Ascending aorta (tissue), 2 donors: ENCODE measurements at regions not wholly inside any gene's neighbourhood (a gene's known extent, or its start where the extent isn't known, plus 50 kb on each side); places are given as distances from the start of the nearest gene placed in this dataset.
"Not testable (repeated sequence)": the region's sequence is repeated elsewhere in the genome, so short reads cannot be mapped to it uniquely, and the experiment has no call there.

Experiments
- DNase-seq, 2 donors: peaks; one replicate each; pipeline ENCODE4 v3.0.0-alpha.2; 2019; ENCODE audit warnings: low spot score in 2 of 2
- H3K27ac ChIP-seq, 2 donors: fragments of 200-600 bp; sonication (generic); one replicate each; pipeline ENCODE4 v1.5.1; 2016 to 2017; ENCODE audit warnings: mild to moderate bottlenecking in 1 of 2
- H3K27me3 ChIP-seq: fragments of 200-600 bp; sonication (generic); one replicate; pipeline ENCODE4 v1.5.1; 2017
- H3K36me3 ChIP-seq, 2 donors: fragments of 200-600 bp; sonication (generic); one replicate each; pipeline ENCODE4 v1.5.1; 2016
- H3K4me1 ChIP-seq, 2 donors: fragments of 200-600 bp; sonication (generic); one replicate each; pipeline ENCODE4 v1.5.1; 2016 to 2017; ENCODE audit warnings: mild to moderate bottlenecking in 1 of 2
- H3K4me3 ChIP-seq, 2 donors: fragments of 200-600 bp; sonication (generic); one replicate each; pipeline ENCODE4 v1.5.1; 2016 to 2017; ENCODE audit warnings: mild to moderate bottlenecking in 1 of 2
- H3K9me3 ChIP-seq, 2 donors: fragments of 200-600 bp; sonication (generic); one replicate each; pipeline ENCODE4 v1.5.1; 2016
- intact Hi-C: fragments of 100-400 bp; cut with DNase I; formaldehyde crosslinking; loops from one replicate; pipeline ENCODE4 v1.15.1; 2023

DNA sequence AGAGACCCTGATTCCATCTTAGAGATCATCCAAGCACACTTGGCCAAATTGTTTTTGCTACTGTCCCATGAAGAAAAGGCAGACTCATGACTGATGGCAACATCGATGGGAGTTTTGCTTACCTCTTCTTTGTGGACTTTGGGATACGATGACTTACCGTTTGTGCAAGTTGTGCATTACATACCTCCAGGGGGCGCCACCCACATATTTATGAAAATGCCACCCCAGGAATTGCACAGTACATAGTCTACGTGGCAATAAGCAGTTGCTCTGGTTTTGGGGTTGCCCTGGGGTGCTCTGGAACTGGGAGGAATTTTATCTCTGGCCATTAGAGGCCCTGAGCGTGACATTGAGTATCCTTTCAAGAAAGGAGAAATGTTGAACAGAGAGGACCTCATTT, 139.0 kb upstream of the CCZ1B start:
- H3K4me1 ChIP-seq, intact Hi-C loops, H3K4me3 ChIP-seq, H3K9me3 ChIP-seq, H3K36me3 ChIP-seq, H3K27ac ChIP-seq, H3K27me3 ChIP-seq: not testable (repeated sequence)
- DNase-seq = peak in 1 of 2 donors; percentile 67

DNA sequence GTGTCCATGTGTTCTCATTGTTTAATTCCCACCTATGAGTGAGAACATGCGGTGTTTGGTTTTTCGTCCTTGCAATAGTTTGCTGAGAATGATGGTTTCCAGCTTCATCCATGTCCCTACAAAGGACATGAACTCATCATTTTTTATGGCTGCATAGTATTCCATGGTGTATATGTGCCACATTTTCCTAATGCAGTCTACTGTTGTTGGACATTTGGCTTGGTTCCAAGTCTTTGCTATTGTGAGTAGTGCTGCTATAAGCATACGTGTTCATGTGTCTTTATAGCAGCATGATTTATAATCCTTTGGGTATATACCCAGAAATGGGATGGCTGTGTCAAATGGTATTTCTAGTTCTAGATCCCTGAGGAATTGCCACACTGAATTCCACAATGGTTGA, 144.1 kb upstream of the CCZ1B start:
- H3K27me3 ChIP-seq, H3K4me3 ChIP-seq, H3K36me3 ChIP-seq, intact Hi-C loops, H3K27ac ChIP-seq, H3K4me1 ChIP-seq, H3K9me3 ChIP-seq, DNase-seq: not testable (repeated sequence)

GRCh38 chr7:6974876-6975275, 148.8 kb upstream of the CCZ1B start:
- H3K9me3 ChIP-seq = not testable (repeated sequence)

DNA sequence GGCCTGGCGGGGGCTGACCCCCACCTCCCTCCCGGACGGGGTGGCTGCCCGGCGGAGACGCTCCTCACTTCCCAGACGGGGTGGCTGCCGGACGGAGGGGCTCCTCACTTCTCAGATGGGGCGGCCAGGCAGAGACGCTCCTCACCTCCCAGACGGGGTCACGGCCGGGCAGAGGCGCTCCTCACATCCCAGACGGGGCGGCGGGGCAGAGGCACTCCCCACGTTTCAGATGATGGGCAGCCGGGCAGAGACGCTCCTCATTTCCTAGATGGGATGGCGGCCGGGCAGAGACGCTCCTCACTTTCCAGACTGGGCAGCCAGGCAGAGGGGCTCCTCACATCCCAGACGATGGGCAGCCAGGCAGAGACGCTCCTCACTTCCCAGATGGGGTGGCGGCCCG, 149.3 kb upstream of the CCZ1B start:
- H3K4me3 ChIP-seq, H3K27ac ChIP-seq, H3K4me1 ChIP-seq, H3K9me3 ChIP-seq, H3K27me3 ChIP-seq, H3K36me3 ChIP-seq, intact Hi-C loops, DNase-seq: not testable (repeated sequence)

More at GRCh38 chr7:6974876-6975275, 148.8 kb upstream of the CCZ1B start:
- H3K4me1 ChIP-seq, H3K36me3 ChIP-seq, H3K4me3 ChIP-seq, DNase-seq, intact Hi-C loops, H3K27ac ChIP-seq, H3K27me3 ChIP-seq: not testable (repeated sequence)

GRCh38 chr7:6977368-6977767, 151.3 kb upstream of the CCZ1B start:
- intact Hi-C loops, H3K36me3 ChIP-seq: not testable (repeated sequence)

GRCh38 chr7:6978326-6978725, 152.3 kb upstream of the CCZ1B start:
- H3K27me3 ChIP-seq, H3K27ac ChIP-seq, DNase-seq, H3K4me1 ChIP-seq, H3K4me3 ChIP-seq, intact Hi-C loops, H3K36me3 ChIP-seq, H3K9me3 ChIP-seq: not testable (repeated sequence)

More at GRCh38 chr7:6977368-6977767, 151.3 kb upstream of the CCZ1B start:
- DNase-seq, H3K4me1 ChIP-seq, H3K9me3 ChIP-seq, H3K4me3 ChIP-seq, H3K27me3 ChIP-seq, H3K27ac ChIP-seq: not testable (repeated sequence)

- H3K36me3 ChIP-seq, H3K4me3 ChIP-seq, H3K27me3 ChIP-seq, H3K9me3 ChIP-seq, DNase-seq, H3K4me1 ChIP-seq, intact Hi-C loops, H3K27ac ChIP-seq: not testable (repeated sequence)
Measured at GRCh38 chr7:6979456-6979855, 153.4 kb upstream of the CCZ1B start.

DNA sequence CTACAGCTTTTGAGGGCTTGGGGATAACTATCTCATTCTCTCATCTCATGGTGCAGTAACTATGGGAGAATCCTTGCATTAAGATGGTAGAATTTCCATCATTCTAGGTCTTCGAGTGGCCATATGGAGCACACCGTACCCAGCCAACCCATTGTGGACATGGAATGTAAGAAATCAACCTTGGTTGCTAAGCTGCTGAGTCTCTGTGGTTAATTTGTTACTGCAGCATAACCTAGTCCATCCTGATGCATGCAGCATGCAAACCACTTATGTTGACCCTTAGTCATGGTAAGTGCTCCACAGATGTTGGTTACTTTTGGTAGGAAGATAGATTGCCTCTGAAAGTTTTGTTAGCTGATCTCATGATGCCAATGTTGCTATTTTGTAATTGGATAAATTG, 156.3 kb upstream of the CCZ1B start:
- DNase-seq, H3K4me1 ChIP-seq, intact Hi-C loops: not testable (repeated sequence)

DNA sequence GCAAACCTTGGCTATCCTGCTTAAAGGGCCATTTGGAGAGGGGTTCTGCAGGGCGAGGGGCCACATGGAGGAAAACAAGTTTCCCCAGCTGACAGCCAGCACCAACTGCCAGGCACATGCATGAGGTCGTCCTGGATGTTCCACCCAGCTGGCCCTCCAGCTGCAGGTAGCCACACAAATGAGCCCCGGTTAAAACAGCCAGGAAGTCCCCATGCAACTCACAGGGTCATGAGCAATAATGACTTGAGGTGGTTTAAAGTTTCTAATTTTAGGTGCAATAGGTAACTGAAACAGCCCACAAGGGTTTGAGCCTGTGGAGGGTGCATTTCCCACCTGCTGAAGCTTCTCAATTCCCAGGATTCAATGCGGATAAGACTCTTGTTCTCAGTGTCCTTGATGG, 160.8 kb upstream of the CCZ1B start:
- intact Hi-C loops, H3K36me3 ChIP-seq, H3K27ac ChIP-seq, H3K27me3 ChIP-seq, H3K4me3 ChIP-seq, H3K9me3 ChIP-seq, H3K4me1 ChIP-seq, DNase-seq: not testable (repeated sequence)

More for the DNA sequence above, 156.3 kb upstream of the CCZ1B start:
- not testable (repeated sequence) for H3K27me3 ChIP-seq, H3K4me3 ChIP-seq, H3K9me3 ChIP-seq, H3K36me3 ChIP-seq, H3K27ac ChIP-seq

- intact Hi-C loops, H3K36me3 ChIP-seq, H3K4me3 ChIP-seq, H3K4me1 ChIP-seq, DNase-seq, H3K9me3 ChIP-seq, H3K27ac ChIP-seq, H3K27me3 ChIP-seq: not testable (repeated sequence)
Measured at GRCh38 chr7:6988608-6989007, 162.5 kb upstream of the CCZ1B start.

- H3K27me3 ChIP-seq, H3K36me3 ChIP-seq, H3K9me3 ChIP-seq, intact Hi-C loops, H3K4me1 ChIP-seq, H3K4me3 ChIP-seq, DNase-seq, H3K27ac ChIP-seq: not testable (repeated sequence)
Measured at GRCh38 chr7:6989968-6990367, 163.9 kb upstream of the CCZ1B start.

DNA sequence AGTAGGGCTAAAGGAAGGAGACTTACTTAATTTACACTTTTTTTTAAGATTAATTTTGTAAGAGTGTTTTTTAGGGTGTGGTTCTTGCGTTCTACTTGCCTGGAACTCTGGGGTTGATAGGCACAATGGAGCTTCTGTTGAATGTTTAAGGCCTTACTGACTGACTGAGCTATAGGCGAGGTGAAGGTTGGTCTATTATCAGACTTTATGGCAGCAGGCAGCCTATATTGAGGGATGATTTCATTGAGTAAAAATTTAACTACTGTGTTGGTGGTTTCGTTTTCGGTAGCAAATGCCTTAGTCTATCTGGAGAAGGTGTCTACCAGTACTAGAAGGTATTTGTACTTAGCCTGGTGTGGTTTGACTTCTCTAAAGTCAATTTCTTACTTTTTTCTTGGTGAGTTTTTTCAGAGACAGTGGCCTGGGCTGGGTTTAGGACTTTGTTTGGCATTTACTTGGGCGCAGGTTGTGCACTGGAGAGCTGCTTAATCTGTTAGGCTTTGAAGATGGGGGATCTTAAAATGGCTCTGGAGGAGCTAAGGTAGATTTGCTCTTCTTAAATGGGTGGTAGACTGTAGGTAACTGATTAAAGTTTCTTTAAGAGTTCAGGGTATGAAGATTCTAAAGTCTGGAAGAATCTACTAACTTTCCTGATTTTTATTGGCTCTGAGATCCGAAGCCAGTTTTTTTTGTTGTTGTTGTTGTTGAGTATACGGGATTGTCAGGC, 164.5 kb upstream of the CCZ1B start:
- H3K27me3 ChIP-seq, H3K27ac ChIP-seq, H3K36me3 ChIP-seq, DNase-seq, H3K9me3 ChIP-seq, H3K4me3 ChIP-seq, H3K4me1 ChIP-seq, intact Hi-C loops: not testable (repeated sequence)

DNA sequence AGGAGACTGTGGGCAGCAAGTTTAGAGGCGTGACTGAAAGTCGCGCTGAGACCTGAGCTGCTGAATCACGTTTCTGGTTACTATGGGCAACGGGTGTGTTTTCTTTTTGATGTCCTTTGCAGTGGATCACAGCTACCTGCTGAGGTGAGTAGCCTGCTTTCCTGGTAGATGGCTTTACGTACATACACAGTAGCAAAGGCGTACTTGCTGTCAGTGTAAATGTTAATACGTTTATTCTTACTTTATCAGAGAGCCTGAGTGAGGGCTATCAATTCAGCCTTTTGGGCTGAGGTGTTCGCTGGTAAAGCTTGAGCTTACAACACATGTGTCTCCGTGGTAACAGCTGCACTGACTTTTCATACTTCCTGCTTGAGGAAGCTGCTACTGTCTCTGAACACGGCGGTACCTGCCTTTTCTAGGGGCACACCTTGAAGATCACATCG, 165.1 kb upstream of the CCZ1B start:
- DNase-seq, H3K27me3 ChIP-seq, H3K36me3 ChIP-seq, H3K4me3 ChIP-seq, H3K4me1 ChIP-seq, H3K27ac ChIP-seq, H3K9me3 ChIP-seq, intact Hi-C loops: not testable (repeated sequence)

GRCh38 chr7:6991686-6992085, 165.6 kb upstream of the CCZ1B start:
- H3K36me3 ChIP-seq, H3K27ac ChIP-seq, DNase-seq, H3K4me1 ChIP-seq, intact Hi-C loops, H3K27me3 ChIP-seq, H3K9me3 ChIP-seq, H3K4me3 ChIP-seq: not testable (repeated sequence)

DNA sequence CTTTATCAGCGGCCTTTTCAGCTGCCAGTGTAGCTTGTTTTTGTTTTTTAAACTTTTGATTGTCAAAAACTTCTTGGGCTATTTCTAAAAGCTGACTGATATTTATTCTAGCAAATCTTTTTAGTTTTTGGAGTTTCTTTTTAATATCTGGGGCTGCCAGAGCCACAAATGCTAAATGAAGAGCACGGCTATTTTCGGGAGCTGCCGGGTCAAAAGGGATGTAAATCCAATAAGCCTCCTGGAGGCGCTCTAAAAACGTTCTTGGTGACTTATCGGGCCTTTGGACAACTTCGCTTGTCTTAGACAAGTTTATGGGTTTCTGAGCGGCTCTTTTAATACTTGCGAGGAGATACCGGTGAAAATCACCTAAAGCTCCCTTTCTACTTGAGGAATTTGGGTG, 166.1 kb upstream of the CCZ1B start:
- H3K27ac ChIP-seq, DNase-seq, H3K4me1 ChIP-seq, H3K27me3 ChIP-seq, intact Hi-C loops, H3K4me3 ChIP-seq, H3K9me3 ChIP-seq, H3K36me3 ChIP-seq: not testable (repeated sequence)
